NCI-H1436 treated with DMSO at 0.1 percent for 48 hours (cell line): ENCODE measurements at regions not wholly inside any gene's neighbourhood (a gene's known extent, or its start where the extent isn't known, plus 50 kb on each side); places are given as distances from the start of the nearest gene placed in this dataset.
"Not testable (repeated sequence)": the region's sequence is repeated elsewhere in the genome, so short reads cannot be mapped to it uniquely, and the experiment has no call there.

Experiments
- DNase-seq: peaks from one replicate; lab custom pipeline; 2025; lab: John Stamatoyannopoulos, UW

- no peak for DNase-seq
Measured at GRCh38 chr4:126738527-126738923, 894.2 kb upstream of the INTU start.

- DNase-seq: no peak
Measured at GRCh38 chr4:126738926-126739325, 893.8 kb upstream of the INTU start.

GRCh38 chr4:126740687-126741086 lies 892.1 kb upstream of the INTU start:
- DNase-seq: no peak

GRCh38 chr4:126742048-126742447 lies 890.7 kb upstream of the INTU start:
- DNase-seq: no peak

GRCh38 chr4:126742885-126743284 lies 889.9 kb upstream of the INTU start:
- no peak for DNase-seq

- DNase-seq: no peak
Measured at GRCh38 chr4:126748736-126749135, 884.0 kb upstream of the INTU start.

DNA sequence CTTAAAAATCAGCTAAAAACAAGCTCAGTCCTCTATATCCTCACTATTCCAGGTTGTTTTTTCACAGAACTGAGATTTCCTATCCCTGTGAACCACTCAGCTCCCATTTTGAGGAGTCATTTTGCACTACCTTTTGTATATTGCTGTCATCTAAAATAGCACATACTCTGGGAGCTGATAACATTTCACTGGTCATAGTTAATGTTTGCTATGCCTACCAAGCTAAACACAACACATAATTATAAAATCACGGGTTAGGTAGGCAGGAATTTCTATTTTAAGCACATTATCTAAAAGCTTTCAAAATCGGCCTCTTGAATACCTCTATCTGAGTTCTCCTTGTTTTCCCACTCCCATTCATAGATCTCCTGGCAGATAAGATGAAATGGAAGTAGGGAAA lies 882.0 kb upstream of the INTU start:
- DNase-seq: no peak

DNA sequence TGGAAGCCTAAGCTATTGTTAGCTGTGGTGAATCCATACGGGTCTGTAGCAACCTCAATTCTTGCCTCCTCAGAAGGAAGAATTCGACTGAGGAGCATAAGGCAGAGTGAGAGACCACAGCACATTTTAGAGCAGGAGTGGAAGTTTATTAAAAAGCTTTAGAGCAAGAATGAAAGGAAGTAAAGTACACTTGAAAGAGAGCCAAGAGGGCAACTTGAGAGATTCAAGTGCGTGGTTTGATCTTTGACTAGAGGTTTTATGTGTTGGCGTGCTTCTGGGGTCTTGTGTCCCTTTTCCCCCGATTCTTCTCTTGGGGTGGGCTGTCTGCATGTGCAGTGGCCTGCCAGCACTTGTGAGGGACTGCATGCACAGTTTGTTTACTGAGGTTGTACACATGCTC lies 880.6 kb upstream of the INTU start:
- no peak for DNase-seq

DNA sequence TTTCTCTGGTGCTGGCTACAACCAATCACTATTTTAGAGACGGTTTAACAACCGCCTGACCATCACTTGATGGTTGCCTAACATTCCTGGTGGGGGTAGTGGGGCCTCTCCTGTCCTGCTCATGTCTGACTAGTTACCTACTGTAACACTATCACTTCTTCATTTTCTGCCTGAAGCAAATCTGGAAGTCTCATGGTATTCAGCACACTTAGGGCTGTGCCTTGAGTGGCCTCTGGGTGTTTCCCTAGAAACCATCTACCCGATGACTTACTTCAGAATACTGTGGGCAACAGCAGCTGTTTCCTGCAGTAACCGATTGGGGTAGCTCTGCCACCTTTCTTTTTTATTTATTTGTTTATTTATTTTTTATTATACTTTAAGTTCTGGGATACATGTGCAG lies 880.1 kb upstream of the INTU start:
- no peak for DNase-seq

- no peak for DNase-seq
Measured at GRCh38 chr4:126753592-126753991, 879.2 kb upstream of the INTU start.

DNA sequence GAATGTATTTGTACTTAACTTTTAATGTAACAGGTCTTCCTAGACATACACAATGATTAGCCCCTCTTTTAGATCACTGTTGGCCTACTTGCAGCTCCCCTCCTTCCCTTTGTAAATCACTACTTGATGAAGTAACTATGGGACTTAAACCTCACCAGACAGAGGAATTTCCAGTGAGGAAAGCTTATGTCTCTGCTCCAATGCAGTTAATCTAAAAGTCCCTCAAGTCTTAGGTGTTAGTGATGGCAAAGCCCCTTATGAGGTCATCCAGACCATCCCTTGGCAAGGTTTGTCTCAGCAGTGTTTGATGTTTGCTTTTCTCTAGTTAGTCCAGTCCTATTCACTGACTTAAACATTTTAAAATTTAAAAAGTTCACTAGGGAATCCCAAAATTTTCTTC lies 877.3 kb upstream of the INTU start:
- no peak for DNase-seq

DNA sequence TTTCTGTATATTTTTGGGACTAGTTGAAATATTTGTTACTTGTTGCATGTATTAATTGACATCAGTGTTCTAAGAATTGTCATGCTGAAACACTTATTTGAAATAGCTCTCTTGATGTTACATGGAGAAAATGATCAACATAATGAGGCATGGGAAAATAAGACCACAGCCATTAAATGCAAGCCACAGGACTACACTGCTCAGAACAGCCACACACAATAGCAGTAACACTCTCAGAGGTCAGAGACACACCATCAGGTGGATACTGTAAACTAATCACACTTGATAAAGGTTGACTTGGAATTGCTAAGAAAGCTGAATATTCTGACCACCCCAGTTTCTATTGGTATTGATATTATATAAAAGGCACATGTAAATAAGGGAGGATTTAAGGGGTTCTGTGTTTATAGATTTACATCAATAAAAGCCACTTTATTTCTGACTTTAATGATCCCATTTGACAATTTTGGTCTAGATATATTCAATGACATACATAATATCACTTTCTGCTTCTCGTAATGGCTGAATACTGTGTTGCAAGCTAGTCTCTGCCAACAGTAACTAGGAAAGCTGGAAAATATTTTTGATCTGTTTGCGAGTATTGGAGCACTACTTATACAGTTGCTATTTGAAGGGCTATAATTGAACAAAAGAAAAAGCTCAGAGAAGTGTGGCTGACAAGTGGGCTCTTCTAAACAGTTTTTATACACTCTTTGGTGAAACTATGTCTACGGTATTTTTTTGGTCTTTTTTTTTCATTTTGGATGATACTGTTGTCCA lies 876.5 kb upstream of the INTU start:
- no peak for DNase-seq

GRCh38 chr4:126757219-126757618 lies 875.5 kb upstream of the INTU start:
- DNase-seq: no peak

DNA sequence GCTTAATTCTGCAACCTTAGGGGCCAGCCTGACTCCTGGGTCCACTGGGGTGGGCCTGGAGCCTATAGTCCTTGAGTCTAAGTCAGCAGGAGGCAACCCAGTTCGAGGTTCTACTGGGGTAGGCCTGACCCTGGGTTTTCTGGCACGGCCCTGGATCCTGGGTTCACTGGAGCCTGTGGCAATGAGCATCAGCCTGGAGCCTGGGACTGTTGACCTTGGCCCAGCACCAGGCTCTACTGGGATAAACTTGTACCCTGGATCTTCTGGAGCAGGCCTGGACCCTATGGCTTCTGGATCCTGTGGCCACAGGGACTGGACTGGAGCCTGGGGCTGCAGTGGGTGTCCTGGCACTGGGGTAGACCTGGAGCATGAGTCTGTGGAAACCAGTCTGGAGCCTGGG lies 874.3 kb upstream of the INTU start:
- DNase-seq: no peak

GRCh38 chr4:126761947-126762662 lies 870.7 kb upstream of the INTU start:
- DNase-seq: no peak

- no peak for DNase-seq
Measured at GRCh38 chr4:126762663-126763247, 870.0 kb upstream of the INTU start.

DNA sequence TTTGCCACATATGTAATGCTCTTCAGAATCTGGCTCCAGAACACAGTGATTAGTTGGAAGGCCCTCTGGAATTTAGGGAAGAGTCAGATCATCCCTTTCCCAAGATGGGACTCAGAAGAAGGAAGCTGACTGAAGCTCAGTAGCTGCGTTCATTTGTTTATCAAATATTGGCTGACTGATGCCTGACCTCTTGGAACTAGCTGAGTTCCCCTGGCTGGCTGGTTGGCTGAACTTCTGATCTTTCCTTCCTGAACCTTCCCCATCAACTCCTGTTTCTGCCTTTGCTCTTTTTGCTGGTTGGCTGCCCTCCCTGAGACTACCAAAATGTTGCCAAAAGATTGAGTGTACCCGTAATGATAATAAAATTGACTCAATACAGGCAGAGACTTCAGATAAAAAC lies 866.5 kb upstream of the INTU start:
- DNase-seq: no peak

GRCh38 chr4:126768338-126768737 lies 864.4 kb upstream of the INTU start:
- DNase-seq: no peak

DNA sequence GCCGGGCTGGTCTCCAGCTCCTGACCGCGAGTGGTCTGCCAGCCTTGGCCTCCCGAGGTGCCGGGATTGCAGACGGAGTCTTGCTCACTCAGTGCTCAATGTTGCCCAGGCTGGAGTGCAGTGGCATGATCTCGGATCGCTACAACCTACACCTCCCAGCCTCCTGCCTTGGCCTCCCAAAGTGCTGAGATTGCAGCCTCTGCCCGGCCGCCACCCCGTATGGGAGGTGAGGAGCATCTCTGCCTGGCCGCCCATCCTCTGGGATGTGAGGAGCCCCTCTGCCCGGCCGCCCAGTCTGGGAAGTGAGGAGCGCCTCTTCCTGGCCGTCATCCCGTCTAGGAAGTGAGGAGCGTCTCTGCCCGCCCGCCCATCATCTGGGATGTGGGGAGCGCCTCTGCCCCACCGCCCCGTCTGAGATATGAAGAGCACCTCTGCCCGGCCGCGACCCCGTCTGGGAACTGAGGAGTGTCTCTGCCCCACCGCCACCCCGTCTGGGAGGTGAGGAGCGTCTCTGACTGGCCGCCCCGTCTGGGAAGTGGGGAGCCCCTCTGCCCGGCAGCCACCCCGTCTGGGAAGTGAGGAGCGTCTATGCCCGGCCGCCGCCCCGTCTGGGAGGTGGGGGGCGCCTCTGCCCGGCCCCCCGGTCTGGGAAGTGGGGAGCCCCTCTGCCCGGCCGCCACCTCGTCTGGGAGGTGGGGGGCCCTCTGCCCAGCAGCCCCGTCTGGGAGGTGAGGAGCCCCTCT lies 861.8 kb upstream of the INTU start:
- not testable (repeated sequence) for DNase-seq

DNA sequence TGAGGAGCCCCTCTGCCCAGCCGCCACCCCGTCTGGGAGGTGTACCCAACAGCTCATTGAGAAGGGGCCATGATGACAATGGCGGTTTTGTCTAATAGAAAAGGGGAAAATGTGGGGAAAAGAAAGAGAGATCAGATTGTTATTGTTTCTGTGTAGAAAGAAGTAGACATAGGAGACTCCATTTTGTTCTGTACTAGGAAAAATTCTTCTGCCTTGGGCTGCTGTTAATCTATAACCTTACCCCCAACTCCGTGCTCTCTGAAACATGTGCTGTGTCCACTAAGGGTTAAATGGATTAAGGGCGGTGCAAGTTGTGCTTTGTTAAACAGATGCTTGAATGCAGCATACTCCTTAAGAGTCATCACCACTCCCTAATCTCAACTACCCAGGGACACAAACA lies 861.1 kb upstream of the INTU start:
- not testable (repeated sequence) for DNase-seq

- no peak for DNase-seq
Measured at GRCh38 chr4:126772662-126773061, 860.1 kb upstream of the INTU start.

DNA sequence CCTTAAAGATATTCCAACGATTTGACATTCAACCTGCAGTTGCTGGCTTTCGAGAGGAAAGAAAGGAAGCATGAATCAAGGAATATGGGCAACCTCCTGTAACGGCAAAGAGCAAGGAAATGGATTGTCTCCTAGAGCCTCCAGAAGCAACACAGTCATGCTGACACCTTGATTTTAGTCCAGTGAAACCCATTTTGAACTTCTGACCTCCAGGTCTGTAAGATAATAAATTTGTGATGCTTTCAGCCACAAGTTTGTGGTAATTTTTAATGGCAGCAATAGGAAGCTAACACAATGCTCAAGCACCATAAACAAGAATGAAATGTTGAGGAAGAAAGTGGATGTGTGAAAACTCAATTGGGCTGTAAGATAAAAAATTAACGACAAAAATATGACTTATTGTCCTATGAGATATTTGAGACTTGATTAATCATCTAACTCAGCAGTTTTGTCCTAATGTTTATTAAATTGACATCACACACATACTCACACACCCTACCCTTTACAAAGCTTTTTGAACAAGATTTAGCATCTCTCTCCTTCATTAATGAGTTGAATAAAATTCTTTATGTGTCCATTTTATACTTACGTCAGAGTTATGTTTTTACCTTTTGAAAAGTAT lies 857.2 kb upstream of the INTU start:
- DNase-seq: no peak
